ENCODE measurements at regions not wholly inside any gene's neighbourhood (a gene's known extent, or its start where the extent isn't known, plus 50 kb on each side); places are given as distances from the start of the nearest gene placed in this dataset.

DNA sequence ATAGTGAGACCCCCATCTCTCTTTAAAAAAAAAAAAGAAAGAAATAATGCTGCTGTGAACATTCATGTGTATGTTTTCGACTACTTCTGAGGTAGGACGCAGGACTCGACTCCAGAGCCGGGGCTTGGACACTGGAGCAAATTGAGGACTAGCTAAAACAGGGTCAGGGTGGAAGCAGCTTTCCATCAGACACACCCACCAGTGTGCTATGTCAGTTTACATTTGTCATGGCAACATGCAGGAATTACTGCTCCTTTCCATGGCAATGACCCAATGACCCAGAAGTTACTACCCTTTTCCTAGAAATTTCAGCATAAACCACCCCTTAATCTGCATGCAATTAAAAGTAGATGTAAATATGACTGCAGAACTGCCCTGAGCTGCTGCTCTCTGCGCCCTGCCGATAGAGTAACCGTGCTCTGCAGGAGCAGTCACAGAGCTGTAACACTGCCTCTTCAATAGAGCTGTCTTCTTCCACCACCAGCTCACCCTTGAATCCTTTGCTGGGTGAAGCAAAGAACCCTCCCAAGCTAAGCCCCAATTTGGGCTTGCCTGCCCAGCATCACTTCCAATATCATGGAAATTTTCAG lies 61.6 kb upstream of the ZNF599 start:
- FAIRE-seq (no peak), DNase-seq (ENCODE audit: insufficient read length, low spot score) (no peak)
- TF ChIP-seq CTCF (IDR thresholded peaks at IDR 0.05; ENCODE audit: insufficient read depth, missing control alignments): no peak

GRCh38 chr19:34832581-34833112 lies 59.6 kb upstream of the ZNF599 start:
- no peak for DNase-seq (ENCODE audit: insufficient read length, low spot score)
- TF ChIP-seq CTCF (IDR thresholded peaks at IDR 0.05; ENCODE audit: insufficient read depth, missing control alignments): no peak
- FAIRE-seq: no peak

DNA sequence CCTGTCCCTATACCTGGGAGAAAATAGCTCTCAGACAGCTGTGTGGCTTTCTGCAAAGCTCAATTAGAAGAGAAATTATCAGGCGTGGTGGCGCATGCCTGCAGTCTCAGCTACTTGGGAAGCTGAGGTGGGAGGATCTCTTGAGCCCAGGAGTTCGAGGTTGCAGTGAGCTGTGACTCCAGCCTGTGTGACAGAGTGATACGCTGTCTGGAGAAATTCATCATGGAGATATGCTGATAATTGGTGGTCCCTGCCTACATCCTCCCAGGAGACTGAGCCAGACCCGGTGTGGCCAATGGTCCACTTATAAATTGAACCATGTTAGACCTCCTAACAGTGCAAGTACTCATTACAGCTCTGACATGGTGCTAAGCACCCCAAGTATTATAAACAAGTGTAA lies 58.7 kb upstream of the ZNF599 start:
- TF ChIP-seq CTCF (IDR thresholded peaks at IDR 0.05; ENCODE audit: insufficient read depth, missing control alignments): no peak
- DNase-seq (ENCODE audit: insufficient read length, low spot score) (no peak), FAIRE-seq (no peak)

- DNase-seq (ENCODE audit: insufficient read length, low spot score) (no peak), FAIRE-seq (no peak)
- TF ChIP-seq CTCF (IDR thresholded peaks at IDR 0.05; ENCODE audit: insufficient read depth, missing control alignments): no peak
Observed at GRCh38 chr19:34828156-34828555, 55.1 kb upstream of the ZNF599 start.

GRCh38 chr19:34825212-34825611 lies 52.2 kb upstream of the ZNF599 start:
- FAIRE-seq (no peak), DNase-seq (ENCODE audit: insufficient read length, low spot score) (no peak)
- TF ChIP-seq CTCF (IDR thresholded peaks at IDR 0.05; ENCODE audit: insufficient read depth, missing control alignments): no peak

- DNase-seq (ENCODE audit: insufficient read length, low spot score) (no peak), FAIRE-seq (no peak)
- TF ChIP-seq CTCF (IDR thresholded peaks at IDR 0.05; ENCODE audit: insufficient read depth, missing control alignments): no peak
Observed at GRCh38 chr19:34824686-34825085, 51.7 kb upstream of the ZNF599 start.

Data from D721Med (cell line).